GM19025 (cell line): ENCODE measurements at regions not wholly inside any gene's neighbourhood (a gene's known extent, or its start where the extent isn't known, plus 50 kb on each side); places are given as distances from the start of the nearest gene placed in this dataset.
"Not testable (repeated sequence)": the region's sequence is repeated elsewhere in the genome, so short reads cannot be mapped to it uniquely, and the experiment has no call there.

Source experiments
- ATAC-seq: cut with Tn5 transposase; IDR thresholded peaks from one replicate; pipeline ENCODE4 v1.9.1; 2021; ENCODE audit warnings: mild to moderate bottlenecking, low read depth, moderate library complexity; ENCODE audit not compliant: unreplicated experiment

- no peak for ATAC-seq
These were observed 68.5 kb downstream of the TMCO5A start for GRCh38 chr15:38002883-38003477.

GRCh38 chr15:38004218-38004861 is 69.9 kb downstream of the TMCO5A start:
- ATAC-seq, result no peak

DNA sequence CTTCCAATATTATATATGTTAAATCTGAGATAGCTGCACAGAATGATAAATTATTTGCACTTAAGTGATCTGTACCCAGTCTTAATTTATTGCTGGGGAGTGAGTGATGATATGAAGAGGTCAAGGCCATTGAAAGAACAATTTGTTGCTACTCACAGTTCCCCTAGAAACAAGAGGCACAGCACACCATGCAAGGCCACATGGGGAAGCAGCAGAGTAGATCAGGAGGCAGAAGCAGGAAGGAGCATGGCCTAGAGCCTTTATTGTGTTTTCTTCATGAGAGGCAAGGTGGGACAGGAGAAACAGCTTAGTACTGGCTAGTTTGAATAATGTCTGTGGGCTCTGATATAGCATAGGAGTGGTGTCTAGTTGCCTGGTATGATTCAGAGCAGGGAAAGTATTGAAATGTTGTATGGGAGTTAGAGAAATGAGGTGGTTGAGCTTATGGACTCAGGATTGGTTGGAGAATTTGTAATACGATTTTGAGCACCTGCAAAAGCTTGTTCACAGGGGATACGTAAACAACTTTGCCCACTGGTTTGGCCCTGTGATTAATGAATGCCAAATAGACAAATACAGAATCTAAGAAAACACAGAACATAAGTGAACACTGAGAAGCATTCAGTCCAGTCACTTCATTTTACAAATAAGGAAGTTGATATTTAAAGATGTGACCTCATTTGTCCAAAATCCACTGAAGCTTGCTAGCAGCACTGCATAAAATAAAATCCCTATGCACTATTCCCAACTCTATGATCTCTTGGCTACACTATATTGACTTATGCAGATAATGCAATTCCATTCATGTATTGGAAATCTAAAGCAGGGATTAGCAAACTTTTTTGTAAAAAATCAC is 71.7 kb downstream of the TMCO5A start:
- no peak for ATAC-seq

- no peak for ATAC-seq
These were observed 76.0 kb downstream of the TMCO5A start for GRCh38 chr15:38010395-38010794.

- no peak for ATAC-seq
These were observed 78.5 kb downstream of the TMCO5A start for GRCh38 chr15:38012894-38013293.

- no peak for ATAC-seq
These were observed 83.3 kb downstream of the TMCO5A start for GRCh38 chr15:38017721-38018120.

DNA sequence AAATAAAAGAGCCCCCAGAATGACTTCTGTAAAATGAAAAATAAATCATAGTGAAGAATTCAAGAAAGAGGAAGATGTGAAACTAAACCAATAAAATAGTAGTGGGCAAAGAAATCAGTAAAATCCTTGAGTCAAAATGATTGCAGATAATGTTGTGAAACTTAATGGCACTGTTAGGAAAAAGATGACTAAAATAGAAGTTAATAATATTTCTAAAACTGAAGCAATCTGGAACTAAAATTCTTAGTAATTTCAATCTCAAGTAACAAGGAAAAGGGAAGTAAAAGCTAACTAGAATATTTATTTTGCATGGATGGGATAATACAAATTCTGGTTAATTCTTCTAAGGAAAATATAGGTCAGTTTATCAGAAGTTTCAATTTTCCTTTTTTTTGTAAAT is 84.6 kb downstream of the TMCO5A start:
- ATAC-seq, result no peak

GRCh38 chr15:38021259-38021658 is 86.8 kb downstream of the TMCO5A start:
- no peak for ATAC-seq

DNA sequence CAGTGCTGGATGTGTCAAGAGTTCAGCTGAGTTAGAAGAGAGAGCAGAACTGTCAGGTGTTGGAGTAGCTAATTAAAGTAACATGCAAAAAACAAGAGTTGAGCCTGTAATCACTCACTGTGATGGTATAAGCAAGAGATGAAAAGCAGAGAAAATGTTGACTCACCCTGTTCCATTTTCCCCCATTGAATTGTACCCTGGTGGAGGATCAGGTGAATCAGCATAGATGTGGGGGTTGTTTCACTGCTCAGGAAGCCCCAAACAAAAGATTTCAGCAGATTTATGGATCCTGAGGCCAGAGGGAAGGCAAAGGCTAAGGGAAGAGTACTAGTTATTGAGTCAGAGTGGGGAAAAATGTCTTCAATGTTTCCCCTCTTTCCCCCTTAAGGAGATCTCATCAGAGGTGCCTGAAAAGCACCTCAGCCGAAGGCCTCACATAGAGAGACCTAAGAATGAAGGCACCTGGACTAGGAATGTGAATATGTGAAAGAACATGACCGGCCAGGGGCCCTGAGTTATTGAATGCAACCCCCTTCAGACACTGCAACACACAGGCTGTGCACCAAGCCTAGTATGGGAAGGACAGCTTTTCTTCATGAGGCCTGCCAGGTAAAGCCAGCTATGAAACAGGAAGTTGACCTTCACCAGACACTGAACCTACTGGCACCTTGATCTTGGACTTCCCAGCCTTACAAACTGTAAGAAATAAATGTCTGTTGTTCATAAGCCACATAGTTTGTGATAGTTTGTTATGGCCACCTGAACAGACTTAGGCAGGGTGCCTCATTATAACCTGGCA is 90.1 kb downstream of the TMCO5A start:
- ATAC-seq, result no peak

DNA sequence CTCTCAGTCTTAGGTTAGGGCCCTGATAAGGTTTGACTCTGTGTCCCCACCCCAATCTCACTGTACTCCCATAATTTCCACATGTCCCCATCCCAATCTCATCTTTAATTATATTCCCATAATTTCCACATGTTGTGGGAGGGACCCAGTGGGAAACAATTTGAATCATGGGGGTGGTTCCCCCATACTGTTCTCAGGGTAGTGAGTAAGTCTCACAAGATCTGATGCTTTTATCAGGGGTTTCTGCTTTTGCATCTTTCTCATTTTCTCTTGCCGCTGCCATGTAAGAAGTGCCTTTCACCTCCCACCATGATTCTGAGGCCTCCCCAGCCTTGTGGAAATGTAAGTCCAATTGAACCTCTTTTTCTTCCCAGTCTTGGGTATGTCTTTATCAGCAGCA is 91.2 kb downstream of the TMCO5A start:
- not testable (repeated sequence) for ATAC-seq

DNA sequence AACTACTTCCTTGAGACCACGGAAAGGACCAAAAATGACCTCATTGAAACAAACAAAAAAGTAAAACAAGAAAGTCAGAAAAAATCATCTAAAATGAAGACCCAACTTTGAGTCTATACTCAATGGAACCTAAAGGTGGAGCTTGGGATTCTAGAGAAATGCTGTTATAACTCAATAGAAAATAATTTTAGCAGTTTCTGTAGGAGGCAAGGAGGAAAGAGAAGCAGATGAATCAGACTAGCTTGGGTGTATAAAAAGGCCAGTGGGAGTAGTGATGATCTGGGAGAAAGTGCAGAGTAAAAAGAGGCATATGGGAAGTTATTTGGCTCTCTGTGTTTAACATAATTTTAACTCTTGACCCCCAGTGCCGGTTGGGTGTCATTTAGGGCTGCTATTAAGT is 94.4 kb downstream of the TMCO5A start:
- ATAC-seq, result no peak

- ATAC-seq, result no peak
These were observed 95.3 kb downstream of the TMCO5A start for GRCh38 chr15:38029736-38030135.

- ATAC-seq, result no peak
These were observed 96.2 kb downstream of the TMCO5A start for GRCh38 chr15:38030609-38031008.

DNA sequence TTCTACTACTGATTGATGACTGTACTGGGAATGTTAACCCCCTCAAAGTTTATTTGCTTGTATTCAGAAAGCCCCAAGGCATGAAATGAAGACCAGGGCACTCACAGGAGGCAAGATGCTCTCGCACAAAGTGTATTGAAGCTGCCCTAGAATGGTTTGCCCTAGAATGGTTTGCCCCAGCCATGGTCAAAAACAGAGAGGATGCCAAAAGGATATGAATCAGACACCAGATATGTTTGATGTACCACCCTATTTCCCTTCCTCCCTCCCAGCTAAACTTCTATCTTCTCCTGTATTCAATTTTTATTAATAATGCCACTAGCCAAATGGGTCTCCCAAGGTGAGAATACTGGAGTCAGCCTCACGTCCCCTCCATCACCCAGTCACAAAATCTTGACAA is 101.3 kb downstream of the TMCO5A start:
- ATAC-seq, result no peak

DNA sequence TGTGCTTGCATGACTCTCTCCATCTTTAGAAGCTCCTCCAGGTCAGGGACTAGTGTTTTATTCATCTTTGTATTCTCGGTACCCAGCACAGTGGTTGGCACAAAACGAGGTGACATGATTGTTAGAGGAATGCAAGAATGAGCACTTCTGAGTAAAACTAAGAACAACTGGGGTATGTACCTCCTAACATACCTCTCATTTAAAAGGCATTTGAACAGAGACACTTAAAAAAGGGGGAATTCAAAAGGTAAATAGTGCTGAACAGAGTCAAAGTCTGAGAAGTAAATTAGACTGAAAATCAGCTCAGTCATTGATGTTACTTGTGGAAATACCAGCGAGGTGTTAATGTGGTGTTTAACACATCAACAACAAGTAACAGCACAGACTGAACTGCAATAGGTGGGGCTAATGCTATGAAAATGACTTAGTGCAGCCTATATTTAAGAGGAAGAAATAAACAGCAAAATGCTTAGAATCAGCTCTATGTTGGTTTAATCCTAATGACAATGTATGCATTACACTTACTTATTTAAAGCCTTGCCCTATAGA is 102.4 kb downstream of the TMCO5A start:
- no peak for ATAC-seq

DNA sequence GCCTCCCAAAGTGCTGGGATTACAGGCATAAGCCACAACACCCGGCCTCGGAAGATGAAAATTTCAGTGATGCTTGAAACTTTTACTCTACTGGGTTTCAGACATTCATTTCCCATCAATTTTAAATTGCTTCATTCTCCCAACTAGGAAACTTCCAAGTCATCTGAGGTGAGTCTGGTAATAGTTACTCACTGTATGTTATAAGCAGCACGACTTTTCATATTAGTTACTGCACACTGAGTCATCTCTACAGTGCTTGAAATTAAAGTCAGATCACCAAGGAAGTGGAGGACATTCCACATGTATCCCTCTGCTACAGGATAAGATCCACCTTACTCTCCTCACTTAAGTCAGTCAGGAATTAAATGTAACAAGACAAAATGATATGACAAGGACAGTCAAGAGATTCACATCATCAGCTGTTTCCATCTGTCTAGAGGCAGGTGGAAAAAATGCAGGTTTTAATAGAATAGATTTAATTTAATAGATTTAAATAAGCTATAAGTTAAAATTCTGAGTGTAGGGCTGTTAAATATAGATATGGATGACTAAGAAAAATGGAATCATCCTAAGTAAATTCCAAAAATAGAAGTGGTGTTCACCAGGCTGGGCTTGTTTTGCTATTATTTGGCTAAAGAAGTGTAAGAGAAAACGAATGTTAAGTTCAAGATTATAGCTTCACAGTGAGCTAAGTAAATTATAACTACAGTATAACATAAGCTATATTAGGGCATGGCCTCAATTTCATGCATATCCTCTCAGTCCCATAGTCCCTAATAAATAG is 104.4 kb downstream of the TMCO5A start:
- no peak for ATAC-seq

GRCh38 chr15:38040615-38041014 is 106.2 kb downstream of the TMCO5A start:
- no peak for ATAC-seq

DNA sequence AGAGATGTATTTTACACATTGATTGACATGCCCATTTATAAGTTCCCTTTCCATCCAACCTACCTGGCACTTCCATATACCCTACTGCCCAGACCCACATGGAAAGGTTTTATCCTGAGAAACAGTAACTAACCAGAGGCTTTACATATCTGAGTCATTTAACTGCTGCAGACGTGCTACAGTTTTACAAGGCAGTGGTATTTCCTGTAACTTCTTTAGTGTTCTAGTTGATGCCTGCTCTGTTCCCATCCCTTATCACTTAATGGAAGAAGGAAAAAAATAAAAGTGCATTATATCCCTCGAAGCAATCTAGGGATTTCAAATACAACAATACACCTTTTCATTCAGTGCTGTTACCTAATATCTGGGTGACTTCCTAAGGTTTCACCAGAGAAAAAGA is 107.1 kb downstream of the TMCO5A start:
- no peak for ATAC-seq

DNA sequence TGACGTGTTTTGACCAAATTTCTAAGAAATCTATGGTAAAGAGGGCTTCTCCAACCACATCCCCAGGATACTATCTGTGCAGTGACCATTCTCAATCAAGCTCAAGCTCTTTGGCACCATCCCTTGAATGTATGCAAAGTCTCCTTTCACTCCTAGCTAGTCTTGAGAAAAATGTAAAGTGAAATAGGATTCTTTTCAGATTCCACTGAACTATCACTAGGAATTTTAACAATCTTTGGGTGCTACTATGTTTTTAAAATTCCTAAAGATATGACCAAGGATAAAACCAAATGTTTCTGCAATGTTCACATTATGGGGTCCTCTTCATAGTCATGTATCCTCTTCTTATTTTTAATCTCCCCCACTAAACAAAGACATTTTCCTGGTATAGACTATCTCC is 107.8 kb downstream of the TMCO5A start:
- ATAC-seq, result no peak
